DND-41 (cell line): ENCODE measurements at regions not wholly inside any gene's neighbourhood (a gene's known extent, or its start where the extent isn't known, plus 50 kb on each side); places are given as distances from the start of the nearest gene placed in this dataset.

Experiments
- ATAC-seq: fragments of 200-7000 bp; cut with Tn5 transposase; 3 replicates; pipeline ENCODE4 v1.9.1; 2021; ENCODE audit warnings: low read depth; ENCODE audit not compliant: insufficient read depth
- DNase-seq: peaks from one replicate; pipeline ENCODE4 v3.0.0-alpha.2; 2020
- H2AFZ ChIP-seq: 2 replicates; pipeline ENCODE4 v1.6.0; 2012; ENCODE audit warnings: low read depth, low read length
- H3K27ac ChIP-seq: 2 replicates; pipeline ENCODE4 v1.5.1; 2012; ENCODE audit warnings: low read length, inconsistent platforms
- H3K27me3 ChIP-seq: fragments of 200-600 bp; sonication (generic); 2 replicates; pipeline ENCODE4 v1.6.0; 2012; ENCODE audit warnings: low read length, mild to moderate bottlenecking, inconsistent platforms; ENCODE audit not compliant: insufficient read depth, poor library complexity
- H3K36me3 ChIP-seq: 2 replicates; pipeline ENCODE4 v1.5.1; 2012; ENCODE audit warnings: low read length, inconsistent platforms; ENCODE audit not compliant: insufficient read depth
- H3K4me1 ChIP-seq: 2 replicates; pipeline ENCODE4 v1.5.1; 2012; ENCODE audit warnings: mild to moderate bottlenecking, low read length; ENCODE audit not compliant: insufficient read depth
- H3K4me2 ChIP-seq: 2 replicates; pipeline ENCODE4 v1.6.0; 2012; ENCODE audit warnings: mild to moderate bottlenecking, moderate library complexity, low read length, inconsistent platforms; ENCODE audit not compliant: insufficient read depth
- H3K4me3 ChIP-seq, 2 experiments: fragments of 200-600 bp in 1 of 2; shearing (Covaris generic) in 1 of 2; 2 replicates each; pipeline ENCODE4 v1.5.1; 2012 to 2016; ENCODE audit warnings: inconsistent platforms in 2 of 2, low read length in 2 of 2, mild to moderate bottlenecking in 2 of 2, low read depth in 1 of 2, moderate library complexity in 1 of 2
- H3K79me2 ChIP-seq: 2 replicates; pipeline ENCODE4 v1.6.0; 2012; ENCODE audit warnings: low read length, inconsistent platforms; ENCODE audit not compliant: insufficient read depth
- H3K9ac ChIP-seq: 2 replicates; pipeline ENCODE4 v1.6.0; 2012; ENCODE audit warnings: low read depth, mild to moderate bottlenecking, inconsistent platforms, low read length, moderate library complexity
- H3K9me3 ChIP-seq: 2 replicates; pipeline ENCODE4 v1.5.1; 2012; ENCODE audit warnings: low read length, moderate library complexity, mild to moderate bottlenecking, inconsistent platforms; ENCODE audit not compliant: insufficient read depth, severe bottlenecking
- H4K20me1 ChIP-seq: 2 replicates; pipeline ENCODE4 v1.6.0; 2012; ENCODE audit warnings: low read length; ENCODE audit not compliant: insufficient read depth
- CTCF ChIP-seq: IDR thresholded peaks from 2 replicates; pipeline ENCODE4 v1.5.1; 2012; ENCODE audit warnings: borderline replicate concordance, low read length, moderate library complexity, mild to moderate bottlenecking; ENCODE audit not compliant: poor library complexity, severe bottlenecking; ENCODE audit errors: extremely low read depth
- EZH2 ChIP-seq: IDR thresholded peaks from 3 replicates; pipeline ENCODE4 v1.6.1; 2012; ENCODE audit warnings: borderline replicate concordance, low read depth, mild to moderate bottlenecking, moderate library complexity, low read length, inconsistent platforms; ENCODE audit not compliant: severe bottlenecking

DNA sequence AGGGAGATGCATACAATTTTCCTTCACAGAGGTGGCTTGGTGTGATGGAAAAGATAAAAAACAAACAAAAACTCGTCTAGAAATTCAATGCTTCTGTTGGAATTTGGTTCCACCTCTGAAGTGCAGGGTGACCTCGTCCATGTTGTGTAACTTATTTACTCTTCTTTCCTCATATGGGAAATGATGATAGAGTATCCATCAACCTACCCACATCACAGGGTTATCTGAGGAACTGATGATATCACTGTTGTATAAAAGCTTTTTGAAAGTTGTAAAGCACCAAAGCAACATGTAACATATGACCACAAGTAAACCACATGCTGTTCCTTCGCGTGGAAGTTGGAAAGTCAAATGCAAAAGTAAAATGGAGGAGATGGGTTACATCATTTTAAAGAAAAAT, 212.0 kb upstream of the SGK1 start:
- H3K9me3 ChIP-seq, result no peaks in the 10 kb centered on the region
- TF ChIP-seq EZH2 (no peak), CTCF (no peak)
- H2AFZ ChIP-seq, result no peak overlapping the region
- H3K4me2 ChIP-seq, result no peak overlapping the region
- ATAC-seq, result peak; percentile 87
- H3K4me3 ChIP-seq, result no peak overlapping the region
- no peak overlapping the region for H3K9ac ChIP-seq
- H4K20me1 ChIP-seq, result no peaks in the 10 kb centered on the region
- peaks cover 3% of the 10 kb centered on the region for H3K27me3 ChIP-seq
- peak; percentile 31 for DNase-seq
- no peaks in the 10 kb centered on the region for H3K79me2 ChIP-seq
- H3K27ac ChIP-seq, result no peak overlapping the region
- H3K36me3 ChIP-seq, result no peaks in the 10 kb centered on the region
- H3K4me1 ChIP-seq, result peaks cover 5% of the 10 kb centered on the region; the same call in 1 of the 2 replicates

DNA sequence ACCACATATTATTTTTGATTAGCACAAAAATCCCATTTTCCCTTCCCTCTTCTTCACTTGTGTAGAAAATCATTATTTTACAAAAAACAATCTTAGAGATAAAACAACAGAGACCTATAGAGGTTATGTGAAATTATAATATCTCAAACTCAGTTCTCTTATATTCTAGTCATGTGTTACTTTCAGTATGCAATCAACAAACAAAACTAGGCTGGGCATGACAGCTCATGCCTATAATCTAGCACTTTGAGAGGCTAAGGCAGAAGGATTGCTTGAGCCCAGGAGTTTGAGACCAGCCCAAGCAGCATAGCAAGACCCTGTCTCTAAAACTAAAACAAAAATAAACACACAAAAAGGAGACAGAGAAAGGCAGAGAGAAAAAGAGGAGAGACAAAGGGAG, 211.4 kb upstream of the SGK1 start:
- ATAC-seq, result no peak
- H3K79me2 ChIP-seq, result no peaks in the 10 kb centered on the region
- H3K9ac ChIP-seq, result no peak overlapping the region
- H3K4me3 ChIP-seq, result no peak overlapping the region
- peaks cover 5% of the 10 kb centered on the region; the same call in 1 of the 2 replicates for H3K4me1 ChIP-seq
- no peak for DNase-seq
- peaks cover 3% of the 10 kb centered on the region for H3K27me3 ChIP-seq
- no peaks in the 10 kb centered on the region for H4K20me1 ChIP-seq
- H3K9me3 ChIP-seq, result no peaks in the 10 kb centered on the region
- H3K36me3 ChIP-seq, result no peaks in the 10 kb centered on the region
- no peak overlapping the region for H3K4me2 ChIP-seq
- no peak overlapping the region for H2AFZ ChIP-seq
- TF ChIP-seq EZH2, result no peak
- no peak for TF ChIP-seq CTCF
- no peak overlapping the region for H3K27ac ChIP-seq

- Histone ChIP-seq H3K36me3 (no peaks in the 10 kb centered on the region), H3K4me1 (peaks cover 5% of the 10 kb centered on the region; the same call in 1 of the 2 replicates), H3K4me2 (no peak overlapping the region), H3K9ac (no peak overlapping the region), H4K20me1 (no peaks in the 10 kb centered on the region), H3K27ac (no peak overlapping the region), H3K9me3 (no peaks in the 10 kb centered on the region), H3K79me2 (no peaks in the 10 kb centered on the region), H3K4me3 (no peak overlapping the region), H3K27me3 (peaks cover 3% of the 10 kb centered on the region), H2AFZ (no peak overlapping the region)
- DNase-seq (no peak), ATAC-seq (no peak)
- TF ChIP-seq EZH2 (no peak), CTCF (no peak)
Measured at GRCh38 chr6:134527108-134527787, 209.3 kb upstream of the SGK1 start.
